H1 (cell line): ENCODE measurements at regions not wholly inside any gene's neighbourhood (a gene's known extent, or its start where the extent isn't known, plus 50 kb on each side); places are given as distances from the start of the nearest gene placed in this dataset.

Experiments
- CBX5 ChIP-seq: fragments of 300-800, 300-1000 bp; sonication (generic); IDR thresholded peaks from 2 replicates; pipeline ENCODE4 v1.7.1; 2016; ENCODE audit warnings: antibody characterized with exemption, low read length, low read depth
- CHD2 ChIP-seq: IDR thresholded peaks from 2 replicates; pipeline ENCODE4 v1.6.1; 2012; ENCODE audit warnings: low read length, improper control_type of control experiment
- CTCF ChIP-seq, 3 experiments: IDR thresholded peaks; 1 replicate in 2 of 3; 2 replicates in 1 of 3; pipeline versions ENCODE4 v1.5.1 to v1.6.1; 2011; ENCODE audit warnings: low read length in 3 of 3, mild to moderate bottlenecking in 3 of 3, inconsistent platforms in 2 of 3, low read depth in 1 of 3, moderate library complexity in 1 of 3; ENCODE audit not compliant: insufficient read depth in 1 of 3; ENCODE audit errors: control extremely low read depth in 1 of 3
- JUND ChIP-seq: IDR thresholded peaks from 2 replicates; pipeline ENCODE4 v1.6.1; 2011; ENCODE audit warnings: mild to moderate bottlenecking, improper control_type of control experiment, low read length
- RFX5 ChIP-seq: IDR thresholded peaks from 2 replicates; pipeline ENCODE4 v1.6.1; 2011; ENCODE audit warnings: low read depth, low read length, improper control_type of control experiment, borderline replicate concordance
- RXRA ChIP-seq: IDR thresholded peaks from 2 replicates; pipeline ENCODE4 v1.6.1; 2011; ENCODE audit warnings: low read depth, mild to moderate bottlenecking, low read length, moderate library complexity; ENCODE audit not compliant: insufficient read depth
- SIRT6 ChIP-seq: IDR thresholded peaks from one replicate; pipeline ENCODE4 v1.7.1; 2012; ENCODE audit warnings: low read length, inconsistent platforms
- SP2 ChIP-seq: IDR thresholded peaks from 2 replicates; pipeline ENCODE4 v1.6.1; 2012; ENCODE audit warnings: mild to moderate bottlenecking, low read length, inconsistent platforms
- SRF ChIP-seq: IDR thresholded peaks from 2 replicates; pipeline ENCODE4 v1.6.1; 2011; ENCODE audit warnings: mild to moderate bottlenecking, low read depth, low read length, moderate library complexity

GRCh38 chr6:139939189-139939979 is 564.9 kb upstream of the CITED2 start (continued):
- TF ChIP-seq SRF (no peak), JUND (no peak), CHD2 (no peak), RXRA (no peak), SP2 (no peak), RFX5 (no peak), CTCF (IDR thresholded peaks at IDR 0.05; ENCODE audit: control extremely low read depth in 1 of 3, insufficient read depth in 1 of 3, low read depth in 1 of 3, low read length in 3 of 3) (no peak), SIRT6 (no peak), CBX5 (no peak)
